ENCODE measurements at regions not wholly inside any gene's neighbourhood (a gene's known extent, or its start where the extent isn't known, plus 50 kb on each side); places are given as distances from the start of the nearest gene placed in this dataset.
A peak's percentile ranks its signal among the peaks of the same experiment; 100 is the strongest.

GRCh38 chr12:77685901-77686300 is 144.8 kb upstream of the NAV3 start:
- CTCF ChIA-PET = interaction anchor here (0.6 to 2.9 kb wide), 19 partner anchors 9 to 733 kb away, joined by 3 to 52 read pairs (median 3); no protein-coding TSS in a partner anchor
- Histone ChIP-seq H3K27me3 (ENCODE audit: control insufficient read depth, insufficient read depth, low read length) (no peaks in the 10 kb centered on the region), H3K4me3 (ENCODE audit: low read depth, low read length) (no peak overlapping the region), H3K36me3 (ENCODE audit: control insufficient read depth, insufficient read depth, low read length) (no peaks in the 10 kb centered on the region)
- no peak for DNase-seq (ENCODE audit: low read depth)
- POLR2A ChIA-PET = no interaction called here
- TF ChIP-seq CTCF (IDR thresholded peaks at IDR 0.05; ENCODE audit: insufficient read depth, low read depth, low read length) = no peak

- Histone ChIP-seq H3K27me3 (ENCODE audit: control insufficient read depth, insufficient read depth, low read length) (no peaks in the 10 kb centered on the region), H3K36me3 (ENCODE audit: control insufficient read depth, insufficient read depth, low read length) (no peaks in the 10 kb centered on the region), H3K4me3 (ENCODE audit: low read depth, low read length) (no peak overlapping the region)
- DNase-seq (ENCODE audit: low read depth) = peak; percentile 9
- TF ChIP-seq CTCF (IDR thresholded peaks at IDR 0.05; ENCODE audit: insufficient read depth, low read depth, low read length) = peak; percentile 63
- ChIA-PET POLR2A (no interaction called here), CTCF (interaction anchor here (0.6 to 2.9 kb wide), 21 partner anchors 8 to 656 kb away, joined by 3 to 52 read pairs (median 3); no protein-coding TSS in a partner anchor)
Observed at GRCh38 chr12:77685112-77685511, 145.6 kb upstream of the NAV3 start.

- Histone ChIP-seq H3K4me3 (ENCODE audit: low read depth, low read length) (no peak overlapping the region), H3K27me3 (ENCODE audit: control insufficient read depth, insufficient read depth, low read length) (no peaks in the 10 kb centered on the region), H3K36me3 (ENCODE audit: control insufficient read depth, insufficient read depth, low read length) (no peaks in the 10 kb centered on the region)
- ChIA-PET CTCF (no interaction called here), POLR2A (no interaction called here)
- no peak for DNase-seq (ENCODE audit: low read depth)
- TF ChIP-seq CTCF (IDR thresholded peaks at IDR 0.05; ENCODE audit: insufficient read depth, low read depth, low read length) = no peak
Observed at GRCh38 chr12:77682488-77682887, 148.2 kb upstream of the NAV3 start.

- no peak for DNase-seq (ENCODE audit: low read depth)
- POLR2A ChIA-PET = no interaction called here
- CTCF ChIA-PET = no interaction called here
- Histone ChIP-seq H3K36me3 (ENCODE audit: control insufficient read depth, insufficient read depth, low read length) (no peaks in the 10 kb centered on the region), H3K4me3 (ENCODE audit: low read depth, low read length) (no peak overlapping the region), H3K27me3 (ENCODE audit: control insufficient read depth, insufficient read depth, low read length) (no peaks in the 10 kb centered on the region)
- no peak for TF ChIP-seq CTCF (IDR thresholded peaks at IDR 0.05; ENCODE audit: insufficient read depth, low read depth, low read length)
Observed at GRCh38 chr12:77681726-77682125, 149.0 kb upstream of the NAV3 start.

GRCh38 chr12:77679686-77680085 is 151.0 kb upstream of the NAV3 start:
- CTCF ChIA-PET = no interaction called here

More at GRCh38 chr12:77679686-77680085, 151.0 kb upstream of the NAV3 start:
- no peak for DNase-seq (ENCODE audit: low read depth)
- POLR2A ChIA-PET = no interaction called here
- H3K27me3 ChIP-seq (ENCODE audit: control insufficient read depth, insufficient read depth, low read length) = no peaks in the 10 kb centered on the region
- H3K36me3 ChIP-seq (ENCODE audit: control insufficient read depth, insufficient read depth, low read length) = no peaks in the 10 kb centered on the region
- TF ChIP-seq CTCF (IDR thresholded peaks at IDR 0.05; ENCODE audit: insufficient read depth, low read depth, low read length) = no peak
- H3K4me3 ChIP-seq (ENCODE audit: low read depth, low read length) = no peak overlapping the region
